ENCODE measurements at regions not wholly inside any gene's neighbourhood (a gene's known extent, or its start where the extent isn't known, plus 50 kb on each side); places are given as distances from the start of the nearest gene placed in this dataset.

DNA sequence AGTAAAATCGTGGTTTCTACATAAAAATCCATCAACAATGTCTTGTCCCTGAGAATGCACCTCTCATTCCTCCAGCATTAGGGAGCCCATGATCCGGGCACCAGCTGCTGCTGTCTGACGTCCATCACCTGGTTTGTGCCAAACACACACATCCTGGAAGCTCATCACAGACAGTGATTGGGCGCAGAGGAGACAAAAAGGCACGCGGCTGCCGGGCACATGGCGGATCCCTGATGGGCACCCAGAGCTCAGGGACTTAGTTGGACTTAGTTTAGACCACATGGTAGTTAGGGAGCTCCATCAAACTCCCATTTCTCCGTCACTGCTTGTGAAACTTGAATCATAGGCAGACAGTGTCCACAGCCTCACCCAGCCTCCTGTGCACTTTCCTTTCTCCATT lies 1059.3 kb downstream of the TMEM121 start:
- CTCF ChIA-PET (ENCODE audit: partially characterized antibody) = no interaction called here
- no peak for TF ChIP-seq RAD21 (IDR thresholded peaks at IDR 0.05 in 1 of 2, conservative IDR thresholded peaks at IDR 0.05 in 1 of 2; ENCODE audit: low read depth in 2 of 2, low read length in 2 of 2)

More for the DNA sequence above, 1059.3 kb downstream of the TMEM121 start:
- Histone ChIP-seq H2BK12ac (ENCODE audit: low read depth, low read length) (no peak overlapping the region), H3K27ac (ENCODE audit: low read depth, low read length) (no peak overlapping the region), H3K4ac (replicated peaks; ENCODE audit: insufficient read length, low read depth, low read length) (no peak overlapping the region), H3K36me3 (ENCODE audit: control insufficient read depth in 2 of 4, insufficient read depth in 4 of 4, low read length in 3 of 4) (peaks cover 0 to 3% (median 0%) of the 10 kb centered on the region in 4 experiments; a peak in 1 of 8 replicates), H2BK20ac (ENCODE audit: low read length) (no peak overlapping the region), H3K4me2 (ENCODE audit: insufficient read depth in 1 of 2, low read depth in 2 of 2, low read length in 2 of 2) (no peak overlapping the region), H2BK5ac (ENCODE audit: low read depth, low read length) (no peak overlapping the region), H4K5ac (ENCODE audit: insufficient read length, low read depth, low read length) (no peak overlapping the region), H3K79me1 (ENCODE audit: low read depth, low read length) (no peaks in the 10 kb centered on the region), H3K18ac (ENCODE audit: extremely low read depth, low read length) (no peak overlapping the region), H3K79me2 (ENCODE audit: control insufficient read depth in 1 of 2, insufficient read depth in 2 of 2, low read length in 2 of 2) (no peaks in the 10 kb centered on the region), H3K9ac (replicated peaks in 1 of 4; ENCODE audit: extremely low read depth in 1 of 4, low read depth in 3 of 4, low read length in 3 of 4) (no peak overlapping the region), H4K91ac (replicated peaks; ENCODE audit: insufficient read length, low read length) (no peak overlapping the region), H3K23me2 (ENCODE audit: low read depth, low read length) (no peaks in the 10 kb centered on the region), H3K56ac (replicated peaks; ENCODE audit: insufficient read length, low read depth, low read length) (no peak overlapping the region), H3K27me3 (replicated peaks in 1 of 4; ENCODE audit: control insufficient read depth in 3 of 4, extremely low read depth in 1 of 4, insufficient read depth in 3 of 4, low read length in 3 of 4) (no peaks in the 10 kb centered on the region), H3K14ac (ENCODE audit: insufficient read length) (no peak overlapping the region), H4K20me1 (replicated peaks in 1 of 2; ENCODE audit: control insufficient read depth in 1 of 2, insufficient read depth in 2 of 2, low read length in 2 of 2) (no peaks in the 10 kb centered on the region), H3K9me3 (ENCODE audit: insufficient read depth in 2 of 2, low read depth in 1 of 2, low read length in 1 of 2) (peaks cover 80 to 86% of the 10 kb centered on the region in 2 experiments), H2BK15ac (ENCODE audit: low read length) (no peak overlapping the region), H2AK5ac (ENCODE audit: low read depth, low read length) (no peak overlapping the region), H2AFZ (ENCODE audit: low read length) (no peak overlapping the region), H4K8ac (ENCODE audit: extremely low read depth, insufficient read depth, low read length) (no peak overlapping the region), H3K4me3 (ENCODE audit: extremely low read depth in 1 of 4, insufficient read depth in 2 of 4, low read depth in 3 of 4, low read length in 4 of 4) (no peak overlapping the region), H3K4me1 (replicated peaks in 1 of 4; ENCODE audit: control insufficient read depth in 3 of 4, insufficient read depth in 4 of 4, low read length in 3 of 4) (no peaks in the 10 kb centered on the region), H2BK120ac (replicated peaks; ENCODE audit: low read depth, low read length) (no peak overlapping the region), H3K23ac (ENCODE audit: insufficient read length) (no peak overlapping the region)
- POLR2A ChIA-PET (ENCODE audit: partially characterized antibody) = no interaction called here
- DNase-seq (ENCODE audit: low read depth in 1 of 2, low spot score in 2 of 2) (no peak), FAIRE-seq (no peak)
- WGBS, 2 experiments (ENCODE audit: extremely low coverage in 1 of 2, insufficient coverage in 1 of 2, insufficient read length in 1 of 2, insufficient replicate concordance in 2 of 2, low coverage in 1 of 2, low lambda C conversion rate in 2 of 2, missing lambda C conversion rate in 1 of 2) = 78% methylated on average over 9 of the region's 9 CpGs; no CpG with 5 or more reads in 1 of the 2 experiments

Measured in H1 (cell line).